Cardiac septum (tissue), 1 donor: ENCODE measurements at regions not wholly inside any gene's neighbourhood (a gene's known extent, or its start where the extent isn't known, plus 50 kb on each side); places are given as distances from the start of the nearest gene placed in this dataset.

Source experiments
- DNase-seq: peaks from one replicate; pipeline ENCODE4 v3.0.0-alpha.2; 2020; ENCODE audit warnings: low spot score
- intact Hi-C: fragments of 100-400 bp; cut with DNase I; formaldehyde crosslinking; loops from one replicate; pipeline ENCODE4 v1.14.0; 2022
- donor health status: DM: no; HTN: no; CAD: no.

- intact Hi-C loops, result no loop called here
- no peak for DNase-seq
These were observed 140.8 kb upstream of the CNTN1 start for GRCh38 chr12:40551466-40551865.

GRCh38 chr12:40552868-40553267 is 139.4 kb upstream of the CNTN1 start:
- intact Hi-C loops, result no loop called here
- no peak for DNase-seq

- DNase-seq, result no peak
- intact Hi-C loops, result no loop called here
These were observed 134.3 kb upstream of the CNTN1 start for GRCh38 chr12:40557980-40558379.

GRCh38 chr12:40559865-40560264 is 132.4 kb upstream of the CNTN1 start:
- intact Hi-C loops, result no loop called here
- DNase-seq, result no peak

GRCh38 chr12:40560848-40561247 is 131.4 kb upstream of the CNTN1 start:
- no peak for DNase-seq
- intact Hi-C loops, result no loop called here

- DNase-seq, result no peak
- intact Hi-C loops, result no loop called here
These were observed 130.8 kb upstream of the CNTN1 start for GRCh38 chr12:40561395-40561966.

- no peak for DNase-seq
- intact Hi-C loops, result no loop called here
These were observed 127.1 kb upstream of the CNTN1 start for GRCh38 chr12:40565029-40565633.

GRCh38 chr12:40566271-40566670 is 126.0 kb upstream of the CNTN1 start:
- DNase-seq, result no peak
- intact Hi-C loops, result no loop called here

- DNase-seq, result no peak
- intact Hi-C loops, result no loop called here
These were observed 122.5 kb upstream of the CNTN1 start for GRCh38 chr12:40569626-40570179.

- intact Hi-C loops, result no loop called here
These were observed 119.2 kb upstream of the CNTN1 start for GRCh38 chr12:40573024-40573423.

GRCh38 chr12:40575987-40576386 is 116.3 kb upstream of the CNTN1 start:
- DNase-seq, result no peak
- intact Hi-C loops, result no loop called here

More at GRCh38 chr12:40573024-40573423, 119.2 kb upstream of the CNTN1 start:
- no peak for DNase-seq

GRCh38 chr12:40577834-40578233 is 114.4 kb upstream of the CNTN1 start:
- no peak for DNase-seq
- intact Hi-C loops, result no loop called here

- intact Hi-C loops, result no loop called here
- no peak for DNase-seq
These were observed 112.6 kb upstream of the CNTN1 start for GRCh38 chr12:40579687-40580086.

- intact Hi-C loops, result no loop called here
- no peak for DNase-seq
These were observed 111.9 kb upstream of the CNTN1 start for GRCh38 chr12:40580346-40580745.

GRCh38 chr12:40581889-40582288 is 110.3 kb upstream of the CNTN1 start:
- no peak for DNase-seq
- intact Hi-C loops, result no loop called here

- DNase-seq, result no peak
- intact Hi-C loops, result no loop called here
These were observed 108.5 kb upstream of the CNTN1 start for GRCh38 chr12:40583743-40584142.

- DNase-seq, result no peak
- intact Hi-C loops, result no loop called here
These were observed 107.5 kb upstream of the CNTN1 start for GRCh38 chr12:40584763-40585162.

- DNase-seq, result no peak
- intact Hi-C loops, result no loop called here
These were observed 105.4 kb upstream of the CNTN1 start for GRCh38 chr12:40586823-40587222.

- intact Hi-C loops, result no loop called here
- DNase-seq, result no peak
These were observed 104.8 kb upstream of the CNTN1 start for GRCh38 chr12:40587421-40587820.

- no peak for DNase-seq
- intact Hi-C loops, result no loop called here
These were observed 104.3 kb upstream of the CNTN1 start for GRCh38 chr12:40587970-40588369.

- intact Hi-C loops, result no loop called here
- no peak for DNase-seq
These were observed 95.1 kb upstream of the CNTN1 start for GRCh38 chr12:40597133-40597532.

GRCh38 chr12:40598073-40598472 is 94.2 kb upstream of the CNTN1 start:
- no peak for DNase-seq
- intact Hi-C loops, result no loop called here
